ENCODE measurements at regions not wholly inside any gene's neighbourhood (a gene's known extent, or its start where the extent isn't known, plus 50 kb on each side); places are given as distances from the start of the nearest gene placed in this dataset.

GRCh38 chrX:67384403-67384802, 159.4 kb upstream of the AR start:
- Mint-ChIP-seq H3K27me3 (no peaks in the 10 kb centered on the region), H3K4me1 (ENCODE audit: low read depth) (no peaks in the 10 kb centered on the region), H3K4me3 (ENCODE audit: low read depth) (no peak overlapping the region), H3K9me3 (ENCODE audit: low read depth) (peaks cover 56% of the 10 kb centered on the region), H3K36me3 (ENCODE audit: insufficient read depth) (no peaks in the 10 kb centered on the region), H3K27ac (no peak overlapping the region)
- no peak for DNase-seq (ENCODE audit: low spot score, unreplicated experiment)
- TF ChIP-seq, protein P1, sequence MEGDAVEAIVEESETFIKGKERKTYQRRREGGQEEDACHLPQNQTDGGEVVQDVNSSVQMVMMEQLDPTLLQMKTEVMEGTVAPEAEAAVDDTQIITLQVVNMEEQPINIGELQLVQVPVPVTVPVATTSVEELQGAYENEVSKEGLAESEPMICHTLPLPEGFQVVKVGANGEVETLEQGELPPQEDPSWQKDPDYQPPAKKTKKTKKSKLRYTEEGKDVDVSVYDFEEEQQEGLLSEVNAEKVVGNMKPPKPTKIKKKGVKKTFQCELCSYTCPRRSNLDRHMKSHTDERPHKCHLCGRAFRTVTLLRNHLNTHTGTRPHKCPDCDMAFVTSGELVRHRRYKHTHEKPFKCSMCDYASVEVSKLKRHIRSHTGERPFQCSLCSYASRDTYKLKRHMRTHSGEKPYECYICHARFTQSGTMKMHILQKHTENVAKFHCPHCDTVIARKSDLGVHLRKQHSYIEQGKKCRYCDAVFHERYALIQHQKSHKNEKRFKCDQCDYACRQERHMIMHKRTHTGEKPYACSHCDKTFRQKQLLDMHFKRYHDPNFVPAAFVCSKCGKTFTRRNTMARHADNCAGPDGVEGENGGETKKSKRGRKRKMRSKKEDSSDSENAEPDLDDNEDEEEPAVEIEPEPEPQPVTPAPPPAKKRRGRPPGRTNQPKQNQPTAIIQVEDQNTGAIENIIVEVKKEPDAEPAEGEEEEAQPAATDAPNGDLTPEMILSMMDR (IDR thresholded peaks at IDR 0.05; ENCODE audit: unreplicated experiment) = no peak

- Mint-ChIP-seq H3K36me3 (ENCODE audit: insufficient read depth) (peaks cover 3% of the 10 kb centered on the region), H3K4me1 (ENCODE audit: low read depth) (no peaks in the 10 kb centered on the region), H3K27me3 (no peaks in the 10 kb centered on the region), H3K9me3 (ENCODE audit: low read depth) (peaks cover 25% of the 10 kb centered on the region), H3K4me3 (ENCODE audit: low read depth) (no peak overlapping the region), H3K27ac (no peak overlapping the region)
- no peak for DNase-seq (ENCODE audit: low spot score, unreplicated experiment)
- TF ChIP-seq, protein P1 (IDR thresholded peaks at IDR 0.05; ENCODE audit: unreplicated experiment) = no peak
Observed at GRCh38 chrX:67408423-67409079, 135.3 kb upstream of the AR start.

DNA sequence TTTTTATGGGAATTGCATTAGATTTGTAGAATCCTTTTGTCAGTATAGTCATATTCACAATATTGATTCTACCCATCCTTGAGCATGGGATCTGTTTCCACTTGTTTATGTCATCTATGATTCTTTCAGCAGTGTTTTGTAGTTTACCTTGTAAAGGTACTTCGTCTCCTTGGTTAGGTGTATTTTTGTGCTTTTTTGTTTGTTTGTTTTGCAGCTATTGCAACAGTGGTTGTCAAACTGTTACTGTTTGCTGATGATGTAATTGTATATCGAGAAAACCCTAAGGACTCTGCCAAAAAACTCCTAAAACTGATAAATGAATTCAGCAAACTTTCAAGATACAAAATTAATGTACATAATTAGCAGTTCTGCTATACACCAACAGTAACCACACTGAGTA, 127.9 kb upstream of the AR start:
- TF ChIP-seq, protein P1 (IDR thresholded peaks at IDR 0.05; ENCODE audit: unreplicated experiment) = no peak
- no peak overlapping the region for H3K4me3 Mint-ChIP-seq (ENCODE audit: low read depth)
- DNase-seq (ENCODE audit: low spot score, unreplicated experiment) = no peak
- no peaks in the 10 kb centered on the region for H3K4me1 Mint-ChIP-seq (ENCODE audit: low read depth)
- H3K9me3 Mint-ChIP-seq (ENCODE audit: low read depth) = peaks cover 37% of the 10 kb centered on the region
- no peaks in the 10 kb centered on the region for H3K27me3 Mint-ChIP-seq
- H3K36me3 Mint-ChIP-seq (ENCODE audit: insufficient read depth) = peaks cover 5% of the 10 kb centered on the region
- no peak overlapping the region for H3K27ac Mint-ChIP-seq

DNA sequence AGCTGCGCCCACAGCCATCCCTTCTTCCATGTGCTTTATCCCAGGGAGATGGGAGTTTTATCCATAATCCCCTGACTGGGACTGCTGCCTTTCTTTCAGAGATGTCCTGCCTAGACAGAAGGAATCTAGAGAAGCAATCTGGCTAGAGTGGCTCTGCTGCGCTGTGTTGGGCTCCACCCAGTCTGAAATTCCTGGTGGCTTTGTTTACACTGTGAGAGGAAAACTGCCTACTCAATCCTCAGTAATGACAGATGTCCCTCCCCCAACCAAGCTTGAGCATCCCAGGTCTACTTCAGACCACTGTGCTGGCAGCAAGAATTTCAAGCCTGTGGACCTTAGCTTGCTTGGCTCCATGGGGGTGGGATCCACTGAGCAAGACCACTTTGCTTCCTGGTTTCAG, 116.9 kb upstream of the AR start:
- Mint-ChIP-seq H3K4me3 (ENCODE audit: low read depth) (no peak overlapping the region), H3K36me3 (ENCODE audit: insufficient read depth) (no peaks in the 10 kb centered on the region), H3K4me1 (ENCODE audit: low read depth) (no peaks in the 10 kb centered on the region), H3K9me3 (ENCODE audit: low read depth) (peaks cover 61% of the 10 kb centered on the region), H3K27ac (no peak overlapping the region), H3K27me3 (no peaks in the 10 kb centered on the region)
- TF ChIP-seq, protein P1 (IDR thresholded peaks at IDR 0.05; ENCODE audit: unreplicated experiment) = no peak
- no peak for DNase-seq (ENCODE audit: low spot score, unreplicated experiment)

- no peak overlapping the region for H3K27ac Mint-ChIP-seq
- no peaks in the 10 kb centered on the region for H3K36me3 Mint-ChIP-seq (ENCODE audit: insufficient read depth)
- no peaks in the 10 kb centered on the region for H3K4me1 Mint-ChIP-seq (ENCODE audit: low read depth)
- peaks cover 21% of the 10 kb centered on the region for H3K9me3 Mint-ChIP-seq (ENCODE audit: low read depth)
- TF ChIP-seq, protein P1 (IDR thresholded peaks at IDR 0.05; ENCODE audit: unreplicated experiment) = no peak
- no peak overlapping the region for H3K4me3 Mint-ChIP-seq (ENCODE audit: low read depth)
- DNase-seq (ENCODE audit: low spot score, unreplicated experiment) = no peak
- no peaks in the 10 kb centered on the region for H3K27me3 Mint-ChIP-seq
Observed at GRCh38 chrX:67435536-67435935, 108.3 kb upstream of the AR start.

Measured in progenitor cell of endocrine pancreas (in vitro differentiated cells).